GM12874 (cell line): ENCODE measurements at regions not wholly inside any gene's neighbourhood (a gene's known extent, or its start where the extent isn't known, plus 50 kb on each side); places are given as distances from the start of the nearest gene placed in this dataset.

Experiments used
- CTCF ChIP-seq: IDR thresholded peaks from 2 replicates; pipeline ENCODE4 v1.5.1; 2011; ENCODE audit warnings: low read depth, mild to moderate bottlenecking, control low read depth, low read length, moderate library complexity; ENCODE audit not compliant: insufficient read depth

DNA sequence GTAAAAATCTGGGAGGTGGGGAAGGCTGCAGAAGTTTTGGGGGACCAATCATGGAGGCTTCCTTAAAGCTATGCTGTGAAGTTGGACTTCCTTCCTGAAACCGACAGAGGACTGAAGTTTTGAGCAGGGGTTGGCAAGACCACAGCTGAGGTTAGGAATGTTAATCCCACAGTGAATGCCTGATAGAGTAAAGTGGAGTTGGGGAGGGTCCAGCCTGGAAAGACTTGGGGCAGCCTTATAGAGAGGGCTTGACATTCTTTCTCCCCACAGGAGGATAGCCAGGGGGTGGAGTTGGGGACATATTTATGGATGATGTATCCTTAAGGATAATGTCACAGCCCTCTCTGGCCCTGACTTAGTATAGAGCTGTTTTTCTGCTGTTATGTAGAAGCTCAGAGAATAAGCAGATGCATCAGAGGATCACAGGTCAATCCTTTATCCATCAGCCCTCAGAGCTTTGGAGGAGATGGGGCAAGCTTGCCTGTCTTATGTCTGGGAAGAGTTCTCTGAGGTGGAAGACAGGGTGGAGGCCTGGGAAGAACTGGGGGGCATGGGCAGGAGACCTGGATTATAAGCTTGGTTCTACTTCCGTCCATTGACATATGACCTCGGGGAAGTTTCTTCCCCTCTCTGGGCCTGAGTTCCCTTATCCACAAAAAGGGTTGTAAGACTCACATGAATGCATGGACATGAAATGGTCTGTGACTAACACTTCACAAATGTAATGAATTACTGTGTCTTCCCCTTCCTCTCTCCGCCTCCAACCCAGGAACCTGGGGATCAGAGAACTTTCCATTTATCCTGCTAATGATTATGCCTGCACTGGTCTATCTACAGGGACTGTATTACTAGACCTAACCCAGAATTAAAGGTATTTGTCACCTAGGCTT lies 317.8 kb downstream of the MIAT start:
- TF ChIP-seq CTCF, result no peak

- TF ChIP-seq CTCF, result no peak
Observed at GRCh38 chr22:26975865-26976264, 318.5 kb downstream of the MIAT start.

DNA sequence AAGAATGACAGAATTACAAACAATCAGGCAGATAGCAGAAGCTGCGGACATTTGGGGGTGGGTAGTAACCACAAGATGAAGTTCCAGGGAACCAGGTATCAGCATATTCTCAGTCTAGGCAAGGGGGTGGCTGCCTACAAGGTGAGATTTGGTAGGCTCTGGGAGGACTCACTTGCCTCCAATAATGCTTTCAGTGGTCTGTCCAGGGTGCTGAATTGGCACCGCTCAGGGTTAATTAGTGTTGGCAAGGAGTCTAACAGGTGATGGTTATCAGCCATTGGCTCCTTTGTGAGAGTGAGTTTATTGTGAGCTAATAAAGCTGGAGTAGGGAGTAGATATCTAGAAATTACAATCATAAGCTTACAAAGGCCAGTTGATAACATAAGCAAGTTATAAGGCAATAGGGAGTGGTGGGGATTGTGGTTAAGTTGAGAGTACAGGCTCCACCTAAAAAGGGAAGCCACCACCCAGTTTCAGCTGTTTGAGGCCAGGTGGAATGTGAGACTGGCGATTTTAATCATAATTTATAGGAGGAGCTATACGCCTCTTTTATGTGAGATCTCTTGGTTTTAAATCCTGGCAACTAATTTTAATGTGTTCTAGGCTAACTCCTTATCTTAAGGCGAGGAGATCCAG lies 320.5 kb downstream of the MIAT start:
- no peak for TF ChIP-seq CTCF

DNA sequence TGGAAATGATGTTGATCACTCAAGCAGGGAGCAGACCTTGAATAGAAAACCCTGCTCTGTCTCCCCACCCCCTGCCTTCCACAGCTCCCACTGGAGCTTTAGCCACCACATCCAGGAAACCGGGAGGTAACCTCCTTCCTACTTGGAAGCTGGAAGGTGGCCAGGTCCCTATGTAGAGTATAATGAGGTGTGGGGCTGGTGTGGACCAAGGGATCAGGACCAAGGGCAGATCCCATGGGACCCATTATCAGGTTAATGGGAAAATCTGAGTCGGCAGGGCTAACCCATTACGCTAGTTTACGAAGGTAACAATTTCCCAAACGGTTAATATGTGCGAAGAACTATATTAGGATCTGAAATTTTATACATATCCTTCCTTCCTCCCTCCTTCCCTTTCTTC lies 321.9 kb downstream of the MIAT start:
- no peak for TF ChIP-seq CTCF

DNA sequence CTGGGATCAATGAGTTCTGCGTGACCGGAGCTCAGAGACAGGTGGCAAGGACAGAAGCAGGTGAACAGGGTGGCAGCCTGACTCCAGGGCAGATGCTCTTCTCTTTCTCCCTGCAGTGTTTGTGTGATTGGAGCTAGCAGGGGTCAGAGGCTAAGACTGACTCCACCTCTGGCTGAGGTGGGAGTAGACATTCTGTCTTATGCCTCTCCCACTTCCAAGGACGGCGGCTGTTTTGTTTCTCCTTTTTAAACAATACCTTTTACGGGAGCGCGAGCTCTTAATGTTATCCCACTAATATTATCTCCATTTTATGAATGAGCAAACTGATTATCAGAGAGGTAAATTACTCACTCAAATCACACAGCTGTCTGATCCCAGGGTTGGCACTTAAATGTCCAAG lies 323.7 kb downstream of the MIAT start:
- TF ChIP-seq CTCF, result no peak

DNA sequence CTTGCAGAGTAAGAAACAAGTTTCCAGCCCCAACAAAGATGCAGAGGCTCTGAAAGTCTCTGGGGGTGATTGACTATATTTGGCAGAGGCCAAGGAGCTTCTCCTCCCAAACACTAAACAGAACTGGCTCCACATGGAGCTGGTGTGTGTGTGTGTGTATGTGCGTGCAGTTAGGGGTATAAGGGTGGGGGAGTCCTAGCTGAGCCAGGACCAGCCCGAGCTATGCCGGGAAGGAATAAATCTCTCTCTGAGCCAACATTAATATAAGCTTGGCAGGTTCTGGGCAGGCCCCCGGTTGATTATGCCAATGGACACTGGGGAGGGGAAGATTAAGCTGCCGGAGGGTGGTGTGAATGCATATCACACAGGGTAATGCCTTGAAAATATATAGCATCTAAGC lies 324.2 kb downstream of the MIAT start:
- TF ChIP-seq CTCF, result no peak

DNA sequence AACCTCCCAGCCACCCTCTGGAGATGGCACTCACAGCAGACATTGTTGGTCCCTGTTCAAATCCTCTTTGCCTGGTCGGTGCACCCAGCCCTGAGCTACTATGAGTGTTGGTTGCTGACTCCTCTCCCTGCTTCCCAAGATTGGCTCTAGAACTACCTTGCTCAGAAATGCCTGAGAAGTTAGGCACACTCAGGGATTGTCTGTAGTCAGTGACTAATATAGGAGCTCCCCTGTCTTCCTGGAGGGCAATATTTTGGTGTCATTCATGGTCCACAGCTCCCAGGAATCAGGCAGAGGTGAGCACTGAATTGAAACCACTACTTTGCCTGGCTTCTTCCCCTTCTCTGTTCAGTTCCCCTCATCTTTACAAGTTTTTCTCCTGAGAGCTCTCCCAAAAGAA lies 325.9 kb downstream of the MIAT start:
- no peak for TF ChIP-seq CTCF
